ENCODE measurements at regions not wholly inside any gene's neighbourhood (a gene's known extent, or its start where the extent isn't known, plus 50 kb on each side); places are given as distances from the start of the nearest gene placed in this dataset.

- H3K27me3 ChIP-seq, result no peaks in the 10 kb centered on the region
- H2AFZ ChIP-seq, result no peak overlapping the region
- DNase-seq (ENCODE audit: low spot score), result no peak
- H3K36me3 ChIP-seq (replicated peaks; ENCODE audit: insufficient read depth, low read depth), result no peaks in the 10 kb centered on the region
- no peaks in the 10 kb centered on the region for H3K4me1 ChIP-seq (ENCODE audit: insufficient read depth)
- H4K20me1 ChIP-seq (ENCODE audit: insufficient read depth, poor library complexity, severe bottlenecking), result no peaks in the 10 kb centered on the region
- H3K27ac ChIP-seq, result no peak overlapping the region
- H3K9me3 ChIP-seq (ENCODE audit: low read depth), result no peaks in the 10 kb centered on the region
- H3K4me3 ChIP-seq, result no peak overlapping the region
- no peak for TF ChIP-seq EZH2phosphoT487 (IDR thresholded peaks at IDR 0.05; ENCODE audit: low read depth, severe bottlenecking, unreplicated experiment)
- no peak for TF ChIP-seq EZH2 (IDR thresholded peaks at IDR 0.05; ENCODE audit: borderline replicate concordance)
- TF ChIP-seq CTCF (IDR thresholded peaks at IDR 0.05; ENCODE audit: poor library complexity), result no peak
- H3K79me2 ChIP-seq, result no peaks in the 10 kb centered on the region
- no peak overlapping the region for H3K4me2 ChIP-seq
- no peaks in the 10 kb centered on the region for H3K9me2 ChIP-seq (replicated peaks; ENCODE audit: insufficient read depth)
Measured at GRCh38 chr13:83274679-83275078, 607.6 kb downstream of the SLITRK1 start.

DNA sequence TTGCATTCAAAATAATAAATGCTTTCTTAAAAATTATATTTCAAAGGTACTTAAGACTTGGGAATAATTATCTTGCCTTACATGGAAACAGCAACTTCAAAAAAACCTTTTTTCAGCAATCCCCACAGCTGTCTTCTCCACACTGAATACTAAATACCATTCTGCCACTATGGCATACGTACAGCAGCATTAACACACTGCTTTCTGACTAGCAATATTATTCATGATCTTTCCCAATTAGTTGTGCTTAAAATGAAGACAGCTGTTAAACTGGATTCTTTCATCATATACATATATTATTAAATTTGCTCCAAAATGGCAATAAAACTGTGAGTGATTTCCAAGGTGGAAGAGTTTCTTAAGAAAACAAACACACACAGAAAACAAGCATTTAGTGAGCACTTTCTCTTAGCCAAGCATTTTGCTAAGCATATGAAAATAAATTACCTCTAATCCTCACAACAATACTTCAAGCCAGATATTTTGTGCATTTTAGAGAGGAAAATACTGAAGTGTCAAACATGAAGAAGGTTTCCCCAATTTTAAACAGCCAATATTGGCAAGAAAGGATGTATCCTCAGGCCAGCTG lies 609.5 kb downstream of the SLITRK1 start:
- TF ChIP-seq EZH2phosphoT487 (IDR thresholded peaks at IDR 0.05; ENCODE audit: low read depth, severe bottlenecking, unreplicated experiment) (no peak), EZH2 (IDR thresholded peaks at IDR 0.05; ENCODE audit: borderline replicate concordance) (no peak), CTCF (IDR thresholded peaks at IDR 0.05; ENCODE audit: poor library complexity) (no peak)
- H3K9me3 ChIP-seq (ENCODE audit: low read depth), result no peaks in the 10 kb centered on the region
- no peaks in the 10 kb centered on the region for H3K36me3 ChIP-seq (replicated peaks; ENCODE audit: insufficient read depth, low read depth)
- no peak for DNase-seq (ENCODE audit: low spot score)
- no peaks in the 10 kb centered on the region for H3K79me2 ChIP-seq
- H2AFZ ChIP-seq, result no peak overlapping the region
- H3K27ac ChIP-seq, result no peak overlapping the region
- no peaks in the 10 kb centered on the region for H3K27me3 ChIP-seq
- no peaks in the 10 kb centered on the region for H3K4me1 ChIP-seq (ENCODE audit: insufficient read depth)
- H3K4me3 ChIP-seq, result no peak overlapping the region
- H4K20me1 ChIP-seq (ENCODE audit: insufficient read depth, poor library complexity, severe bottlenecking), result no peaks in the 10 kb centered on the region
- no peak overlapping the region for H3K4me2 ChIP-seq
- H3K9me2 ChIP-seq (replicated peaks; ENCODE audit: insufficient read depth), result no peaks in the 10 kb centered on the region
- WGBS (ENCODE audit: low lambda C conversion rate, missing lambda C conversion rate), result 79% methylated on average over 1 of the region's 1 CpG

DNA sequence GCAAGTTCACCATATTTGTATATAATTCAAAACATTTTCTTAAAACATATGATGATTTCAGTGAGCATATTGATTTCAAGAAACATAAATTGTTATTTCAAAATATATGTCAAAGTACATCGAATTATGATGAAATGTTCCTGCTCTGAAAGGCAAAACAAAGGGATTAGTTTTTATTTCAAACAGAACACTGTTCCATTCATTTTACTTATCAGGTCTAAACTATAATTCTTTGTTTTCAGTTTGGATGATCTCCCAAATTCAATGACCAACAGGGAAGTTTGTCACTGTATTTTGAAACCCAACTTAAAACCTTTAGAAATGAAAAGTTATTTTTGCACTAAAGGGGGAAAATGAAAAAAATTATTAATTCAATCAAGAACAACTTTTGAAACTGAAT lies 610.2 kb downstream of the SLITRK1 start:
- TF ChIP-seq EZH2phosphoT487 (IDR thresholded peaks at IDR 0.05; ENCODE audit: low read depth, severe bottlenecking, unreplicated experiment) (no peak), EZH2 (IDR thresholded peaks at IDR 0.05; ENCODE audit: borderline replicate concordance) (no peak), CTCF (IDR thresholded peaks at IDR 0.05; ENCODE audit: poor library complexity) (no peak)
- Histone ChIP-seq H2AFZ (no peak overlapping the region), H4K20me1 (ENCODE audit: insufficient read depth, poor library complexity, severe bottlenecking) (no peaks in the 10 kb centered on the region), H3K36me3 (replicated peaks; ENCODE audit: insufficient read depth, low read depth) (no peaks in the 10 kb centered on the region), H3K4me1 (ENCODE audit: insufficient read depth) (no peaks in the 10 kb centered on the region), H3K27me3 (no peaks in the 10 kb centered on the region), H3K4me3 (no peak overlapping the region), H3K27ac (no peak overlapping the region), H3K9me3 (ENCODE audit: low read depth) (no peaks in the 10 kb centered on the region), H3K9me2 (replicated peaks; ENCODE audit: insufficient read depth) (no peaks in the 10 kb centered on the region), H3K4me2 (no peak overlapping the region), H3K79me2 (no peaks in the 10 kb centered on the region)
- no peak for DNase-seq (ENCODE audit: low spot score)
- WGBS (ENCODE audit: low lambda C conversion rate, missing lambda C conversion rate), result 70% methylated on average over 1 of the region's 1 CpG

DNA sequence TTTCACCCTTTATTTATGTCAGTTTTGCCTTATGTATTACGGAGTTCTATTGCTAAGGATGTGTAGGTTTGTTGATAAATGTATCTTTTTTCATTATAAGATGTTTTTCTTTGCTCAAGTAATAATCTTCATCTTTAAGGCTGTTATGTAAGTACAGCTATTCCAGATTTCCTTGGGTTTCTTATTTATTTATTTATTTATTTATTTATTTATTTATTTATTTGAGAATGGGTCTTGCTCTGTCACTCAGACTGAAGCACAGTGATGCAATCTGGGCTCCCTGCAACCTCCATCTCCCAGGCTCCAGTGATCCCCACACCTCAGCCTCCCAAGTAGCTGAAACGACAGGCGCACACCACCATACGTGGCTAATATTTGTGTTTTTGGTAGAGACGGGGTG lies 617.0 kb downstream of the SLITRK1 start:
- no peaks in the 10 kb centered on the region for H3K79me2 ChIP-seq
- no peak for DNase-seq (ENCODE audit: low spot score)
- no peak overlapping the region for H3K4me2 ChIP-seq
- H3K36me3 ChIP-seq (replicated peaks; ENCODE audit: insufficient read depth, low read depth), result no peaks in the 10 kb centered on the region
- H2AFZ ChIP-seq, result no peak overlapping the region
- no peaks in the 10 kb centered on the region for H3K9me3 ChIP-seq (ENCODE audit: low read depth)
- H3K27me3 ChIP-seq, result no peaks in the 10 kb centered on the region
- WGBS (ENCODE audit: low lambda C conversion rate, missing lambda C conversion rate), result 65% methylated on average over 5 of the region's 5 CpGs
- H4K20me1 ChIP-seq (ENCODE audit: insufficient read depth, poor library complexity, severe bottlenecking), result no peaks in the 10 kb centered on the region
- no peaks in the 10 kb centered on the region for H3K9me2 ChIP-seq (replicated peaks; ENCODE audit: insufficient read depth)
- H3K4me3 ChIP-seq, result no peak overlapping the region
- H3K4me1 ChIP-seq (ENCODE audit: insufficient read depth), result no peaks in the 10 kb centered on the region
- TF ChIP-seq EZH2phosphoT487 (IDR thresholded peaks at IDR 0.05; ENCODE audit: low read depth, severe bottlenecking, unreplicated experiment) (no peak), EZH2 (IDR thresholded peaks at IDR 0.05; ENCODE audit: borderline replicate concordance) (no peak), CTCF (IDR thresholded peaks at IDR 0.05; ENCODE audit: poor library complexity) (no peak)
- H3K27ac ChIP-seq, result no peak overlapping the region

Data from hepatocyte (in vitro differentiated cells).